Upper lobe of left lung (tissue), 6 donors: ENCODE measurements at regions not wholly inside any gene's neighbourhood (a gene's known extent, or its start where the extent isn't known, plus 50 kb on each side); places are given as distances from the start of the nearest gene placed in this dataset.

Experiments used
- ATAC-seq, 2 donors: fragments of 200-7000 bp; cut with Tn5 transposase; one replicate each; pipeline ENCODE4 v1.9.1; 2022; ENCODE audit warnings: mild to moderate bottlenecking in 2 of 2, moderate library complexity in 2 of 2; ENCODE audit not compliant: low FRiP score in 2 of 2
- DNase-seq, 2 donors: peaks; one replicate each; pipeline ENCODE4 v3.0.0-alpha.2; 2019 to 2020
- H3K27ac ChIP-seq, 4 donors: fragments of 200-600 bp; sonication (generic); one replicate each; pipeline ENCODE4 v1.5.1; 2016 to 2019
- H3K27me3 ChIP-seq, 4 donors: fragments of 200-600 bp; sonication (generic); one replicate each; pipeline ENCODE4 v1.5.1; 2017 to 2019
- H3K36me3 ChIP-seq, 4 donors: fragments of 200-600 bp; sonication (generic); one replicate each; pipeline ENCODE4 v1.5.1; 2016 to 2019
- H3K4me1 ChIP-seq, 4 donors: fragments of 200-600 bp; sonication (generic); one replicate each; pipeline ENCODE4 v1.5.1; 2018 to 2019
- H3K4me3 ChIP-seq, 4 donors: fragments of 200-600 bp; sonication (generic); one replicate each; pipeline ENCODE4 v1.5.1; 2017 to 2019; ENCODE audit warnings: mild to moderate bottlenecking in 2 of 4, moderate library complexity in 1 of 4
- H3K9me3 ChIP-seq, 4 donors: fragments of 200-600 bp; sonication (generic); one replicate each; pipeline ENCODE4 v1.5.1; 2018 to 2019
- EP300 ChIP-seq, 4 donors: sonication (generic); formaldehyde crosslinking; IDR thresholded peaks; one replicate each; pipeline ENCODE4 v1.5.1; 2017; ENCODE audit warnings: antibody characterized with exemption in 4 of 4, control low read depth in 2 of 4
- POLR2A ChIP-seq, 4 donors: fragments of 450-650 bp; IDR thresholded peaks; one replicate each; pipeline ENCODE4 v1.5.1; 2016 to 2017; ENCODE audit warnings: antibody characterized with exemption in 4 of 4, mild to moderate bottlenecking in 2 of 4
- POLR2AphosphoS5 ChIP-seq, 2 donors: sonication (generic); formaldehyde crosslinking; IDR thresholded peaks; one replicate each; pipeline ENCODE4 v1.5.1; 2017; ENCODE audit warnings: antibody characterized with exemption in 2 of 2
- WGBS, 2 donors: methylation state at CpG; one replicate each; pipeline ENCODE4 v1.1.5; 2017 to 2018; 5-methylcytosine and 5-hydroxymethylcytosine counted together
- TF ChIP-seq, protein P1 (sequence below), 6 experiments: fragments of 450-650 bp in 4 of 6; fragments of 200-600 bp in 2 of 6; sonication (generic) in 2 of 6; IDR thresholded peaks; one replicate each; pipeline ENCODE4 v1.5.1; 2016 to 2019; ENCODE audit warnings: antibody characterized with exemption in 6 of 6
- donor health status: DM: no; HTN: no; CAD: no; lungs with moderate emphysema.
- donor health status: DM: no; HTN: yes; CAD: no; lungs with severe emphysema.

GRCh38 chr6:163965426-163966348 is 551.2 kb downstream of the QKI start:
- Histone ChIP-seq H3K27me3 (no peaks in the 10 kb centered on the region), H3K9me3 (no peaks in the 10 kb centered on the region), H3K27ac (no peak overlapping the region), H3K4me1 (peaks cover 0 to 1% (median 0%) of the 10 kb centered on the region in 4 donors), H3K4me3 (no peak overlapping the region), H3K36me3 (no peaks in the 10 kb centered on the region)
- peak in 1 of 2 donors; percentile 8 for ATAC-seq
- no peak for TF ChIP-seq POLR2A (IDR thresholded peaks at IDR 0.05)
- TF ChIP-seq EP300 (IDR thresholded peaks at IDR 0.05): no peak
- no peak for DNase-seq
- WGBS, 2 donors: 50 to 62% methylated on average over 14 of the region's 14 CpGs

GRCh38 chr6:163964789-163965188 is 550.3 kb downstream of the QKI start:
- DNase-seq (no peak), ATAC-seq (no peak)
- no peaks in the 10 kb centered on the region for H3K36me3 ChIP-seq
- no peak overlapping the region for H3K27ac ChIP-seq
- no peaks in the 10 kb centered on the region for H3K9me3 ChIP-seq
- no peaks in the 10 kb centered on the region for H3K27me3 ChIP-seq
- no peak overlapping the region for H3K4me3 ChIP-seq
- WGBS, 2 donors: 83 to 87% methylated on average over 6 of the region's 6 CpGs
- TF ChIP-seq EP300 (IDR thresholded peaks at IDR 0.05) (no peak), POLR2AphosphoS5 (IDR thresholded peaks at IDR 0.05) (no peak), POLR2A (IDR thresholded peaks at IDR 0.05) (no peak)
- TF ChIP-seq, protein P1, sequence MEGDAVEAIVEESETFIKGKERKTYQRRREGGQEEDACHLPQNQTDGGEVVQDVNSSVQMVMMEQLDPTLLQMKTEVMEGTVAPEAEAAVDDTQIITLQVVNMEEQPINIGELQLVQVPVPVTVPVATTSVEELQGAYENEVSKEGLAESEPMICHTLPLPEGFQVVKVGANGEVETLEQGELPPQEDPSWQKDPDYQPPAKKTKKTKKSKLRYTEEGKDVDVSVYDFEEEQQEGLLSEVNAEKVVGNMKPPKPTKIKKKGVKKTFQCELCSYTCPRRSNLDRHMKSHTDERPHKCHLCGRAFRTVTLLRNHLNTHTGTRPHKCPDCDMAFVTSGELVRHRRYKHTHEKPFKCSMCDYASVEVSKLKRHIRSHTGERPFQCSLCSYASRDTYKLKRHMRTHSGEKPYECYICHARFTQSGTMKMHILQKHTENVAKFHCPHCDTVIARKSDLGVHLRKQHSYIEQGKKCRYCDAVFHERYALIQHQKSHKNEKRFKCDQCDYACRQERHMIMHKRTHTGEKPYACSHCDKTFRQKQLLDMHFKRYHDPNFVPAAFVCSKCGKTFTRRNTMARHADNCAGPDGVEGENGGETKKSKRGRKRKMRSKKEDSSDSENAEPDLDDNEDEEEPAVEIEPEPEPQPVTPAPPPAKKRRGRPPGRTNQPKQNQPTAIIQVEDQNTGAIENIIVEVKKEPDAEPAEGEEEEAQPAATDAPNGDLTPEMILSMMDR (IDR thresholded peaks at IDR 0.05): no peak
- H3K4me1 ChIP-seq: peaks cover 0 to 9% (median 0%) of the 10 kb centered on the region in 4 donors

GRCh38 chr6:163963205-163964120 is 548.9 kb downstream of the QKI start:
- no peak overlapping the region for H3K4me3 ChIP-seq
- DNase-seq (no peak), ATAC-seq (no peak)
- TF ChIP-seq POLR2AphosphoS5 (IDR thresholded peaks at IDR 0.05) (no peak), EP300 (IDR thresholded peaks at IDR 0.05) (no peak)
- WGBS, 2 donors: 78 to 82% methylated on average over 22 to 23 of the region's 23 CpGs
- peaks cover 0 to 9% (median 0%) of the 10 kb centered on the region in 4 donors for H3K4me1 ChIP-seq
- H3K9me3 ChIP-seq: no peaks in the 10 kb centered on the region
- H3K27ac ChIP-seq: no peak overlapping the region
- no peaks in the 10 kb centered on the region for H3K36me3 ChIP-seq
- no peaks in the 10 kb centered on the region for H3K27me3 ChIP-seq

GRCh38 chr6:163962627-163963117 is 548.2 kb downstream of the QKI start:
- TF ChIP-seq POLR2AphosphoS5 (IDR thresholded peaks at IDR 0.05): no peak
- TF ChIP-seq, protein P1 (IDR thresholded peaks at IDR 0.05): no peak
- TF ChIP-seq POLR2A (IDR thresholded peaks at IDR 0.05): no peak
- no peak for TF ChIP-seq EP300 (IDR thresholded peaks at IDR 0.05)
- WGBS, 2 donors: 86 to 87% methylated on average over 11 to 13 of the region's 13 CpGs
- ATAC-seq (no peak), DNase-seq (no peak)
- H3K36me3 ChIP-seq: no peaks in the 10 kb centered on the region
- no peak overlapping the region for H3K4me3 ChIP-seq
- H3K4me1 ChIP-seq: peaks cover 0 to 9% (median 0%) of the 10 kb centered on the region in 4 donors
- H3K27ac ChIP-seq: no peak overlapping the region
- no peaks in the 10 kb centered on the region for H3K27me3 ChIP-seq
- no peaks in the 10 kb centered on the region for H3K9me3 ChIP-seq

- no peaks in the 10 kb centered on the region for H3K36me3 ChIP-seq
- WGBS, 2 donors: 56 to 71% methylated on average over 9 to 10 of the region's 10 CpGs
- no peak for TF ChIP-seq POLR2AphosphoS5 (IDR thresholded peaks at IDR 0.05)
- TF ChIP-seq EP300 (IDR thresholded peaks at IDR 0.05): no peak
- TF ChIP-seq, protein P1 (IDR thresholded peaks at IDR 0.05): no peak
- TF ChIP-seq POLR2A (IDR thresholded peaks at IDR 0.05): no peak
- no peak overlapping the region for H3K27ac ChIP-seq
- H3K27me3 ChIP-seq: no peaks in the 10 kb centered on the region
- H3K4me3 ChIP-seq: no peak overlapping the region
- H3K4me1 ChIP-seq: peaks cover 2 to 22% (median 6%) of the 10 kb centered on the region in 4 donors
- no peaks in the 10 kb centered on the region for H3K9me3 ChIP-seq
- DNase-seq (peak in 1 of 2 donors; percentile 40), ATAC-seq (no peak)
Observed at GRCh38 chr6:163960128-163960527, 545.6 kb downstream of the QKI start.
